Mesenchymal stem cell (in vitro differentiated cells and primary cell): ENCODE measurements at regions not wholly inside any gene's neighbourhood (a gene's known extent, or its start where the extent isn't known, plus 50 kb on each side); places are given as distances from the start of the nearest gene placed in this dataset.

ENCODE experiments used
- DNase-seq: peaks from one replicate; pipeline ENCODE4 v3.0.0-alpha.2; 2013
- H2AFZ ChIP-seq: one replicate; pipeline ENCODE4 v1.6.1; 2013; ENCODE audit warnings: low read depth, mild to moderate bottlenecking, control low read depth, inconsistent platforms, low read length, moderate library complexity
- H2AK5ac ChIP-seq: 2 replicates; pipeline ENCODE4 v1.6.1; 2013; ENCODE audit warnings: low read length, moderate library complexity, mild to moderate bottlenecking, inconsistent platforms; ENCODE audit not compliant: severe bottlenecking
- H2BK120ac ChIP-seq: one replicate; pipeline ENCODE4 v1.6.1; 2013; ENCODE audit warnings: low read depth, mild to moderate bottlenecking, inconsistent platforms, low read length, moderate library complexity
- H2BK12ac ChIP-seq, 2 experiments: one replicate each; pipeline ENCODE4 v1.6.1; 2013; ENCODE audit warnings: inconsistent platforms in 2 of 2, low read length in 2 of 2, mild to moderate bottlenecking in 2 of 2, moderate library complexity in 2 of 2, control low read depth in 1 of 2
- H2BK15ac ChIP-seq: one replicate; pipeline ENCODE4 v1.6.1; 2013; ENCODE audit warnings: mild to moderate bottlenecking, low read depth, inconsistent platforms; ENCODE audit not compliant: poor library complexity, severe bottlenecking
- H2BK5ac ChIP-seq: 2 replicates; pipeline ENCODE4 v1.6.1; 2013; ENCODE audit warnings: low read depth, mild to moderate bottlenecking, low read length, control low read depth, inconsistent platforms; ENCODE audit not compliant: poor library complexity, severe bottlenecking
- H3K14ac ChIP-seq, 2 experiments: one replicate each; pipeline ENCODE4 v1.6.1; 2013; ENCODE audit warnings: inconsistent platforms in 2 of 2, low read length in 2 of 2, control low read depth in 1 of 2, mild to moderate bottlenecking in 1 of 2, moderate library complexity in 1 of 2
- H3K18ac ChIP-seq, 2 experiments: one replicate each; pipeline ENCODE4 v1.6.1; 2013; ENCODE audit warnings: inconsistent platforms in 2 of 2, low read length in 2 of 2, control low read depth in 1 of 2, low read depth in 1 of 2, mild to moderate bottlenecking in 1 of 2
- H3K23ac ChIP-seq, 2 experiments: one replicate each; pipeline ENCODE4 v1.6.1; 2013; ENCODE audit warnings: inconsistent platforms in 2 of 2, low read length in 2 of 2, mild to moderate bottlenecking in 2 of 2, moderate library complexity in 2 of 2, control low read depth in 1 of 2
- H3K27ac ChIP-seq: 2 replicates; pipeline ENCODE4 v1.5.1; 2013; ENCODE audit warnings: mild to moderate bottlenecking, moderate library complexity, low read length, control low read depth, inconsistent platforms; ENCODE audit not compliant: poor library complexity, severe bottlenecking
- H3K27me3 ChIP-seq, 2 experiments: 2 replicates each; pipeline versions ENCODE4 v1.6.1 to v1.7.0; 2013; ENCODE audit warnings: low read length in 2 of 2, mild to moderate bottlenecking in 2 of 2, moderate library complexity in 2 of 2, control low read depth in 1 of 2, inconsistent platforms in 1 of 2; ENCODE audit not compliant: control insufficient read depth in 1 of 2, insufficient read depth in 1 of 2
- H3K36me3 ChIP-seq, 2 experiments: 2 replicates each; pipeline versions ENCODE4 v1.6.1 to v1.7.0; 2013; ENCODE audit warnings: low read length in 2 of 2, control low read depth in 1 of 2, inconsistent platforms in 1 of 2, low read depth in 1 of 2, mild to moderate bottlenecking in 1 of 2; ENCODE audit not compliant: insufficient read depth in 2 of 2, control insufficient read depth in 1 of 2
- H3K4ac ChIP-seq, 2 experiments: one replicate each; pipeline ENCODE4 v1.6.1; 2013; ENCODE audit warnings: inconsistent platforms in 2 of 2, low read length in 2 of 2, mild to moderate bottlenecking in 2 of 2, moderate library complexity in 2 of 2, control low read depth in 1 of 2, low read depth in 1 of 2
- H3K4me1 ChIP-seq: 2 replicates; pipeline ENCODE4 v1.6.1; 2013; ENCODE audit warnings: low read depth, low read length, control low read depth; ENCODE audit not compliant: control insufficient read depth, insufficient read depth
- H3K4me2 ChIP-seq: 2 replicates; pipeline ENCODE4 v1.6.1; 2013; ENCODE audit warnings: low read length, mild to moderate bottlenecking, inconsistent platforms; ENCODE audit not compliant: poor library complexity, severe bottlenecking
- H3K4me3 ChIP-seq, 2 experiments: 2 replicates each; pipeline versions ENCODE4 v1.5.1 to v1.7.0; 2013; ENCODE audit warnings: low read length in 2 of 2, mild to moderate bottlenecking in 2 of 2, control low read depth in 1 of 2, low read depth in 1 of 2; ENCODE audit not compliant: insufficient read depth in 1 of 2
- H3K79me1 ChIP-seq: replicated peaks from 2 replicates; pipeline ENCODE4 v1.6.1; 2013; ENCODE audit warnings: mild to moderate bottlenecking, control low read depth, low read length, inconsistent platforms; ENCODE audit not compliant: poor library complexity, severe bottlenecking
- H3K9ac ChIP-seq: 2 replicates; pipeline ENCODE4 v1.7.0; 2013; ENCODE audit warnings: mild to moderate bottlenecking, low read length, moderate library complexity
- H3K9me3 ChIP-seq: 2 replicates; pipeline ENCODE4 v1.7.0; 2013; ENCODE audit warnings: mild to moderate bottlenecking, low read length; ENCODE audit not compliant: control insufficient read depth
- H4K8ac ChIP-seq: one replicate; pipeline ENCODE4 v1.6.1; 2013; ENCODE audit warnings: inconsistent platforms, mild to moderate bottlenecking, low read length, moderate library complexity
- H4K91ac ChIP-seq: one replicate; pipeline ENCODE4 v1.6.1; 2013; ENCODE audit warnings: mild to moderate bottlenecking, low read length, inconsistent platforms
- WGBS: methylation state at CpG from one replicate; pipeline ENCODE4 v1.1.7; 2013; ENCODE audit warnings: mixed read lengths; 5-methylcytosine and 5-hydroxymethylcytosine counted together

DNA sequence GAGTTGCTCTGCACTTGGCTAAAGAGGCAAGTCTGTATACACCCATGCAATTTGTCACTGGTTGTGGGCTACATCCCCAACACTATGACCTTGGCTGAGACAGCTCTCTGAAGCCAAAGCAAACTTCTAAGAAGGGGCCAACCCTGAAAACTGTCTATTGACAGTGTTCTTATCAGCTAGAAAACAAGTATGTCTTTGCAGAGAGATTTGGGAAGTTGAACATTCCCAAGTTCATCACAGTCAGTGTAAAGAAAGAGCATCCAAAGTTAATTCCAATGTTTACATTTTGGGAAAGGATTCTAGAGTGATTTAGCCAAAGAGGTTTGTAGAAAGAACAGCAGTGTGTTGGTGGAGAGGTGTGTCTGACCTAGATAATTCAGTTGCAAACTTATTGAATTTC lies 711.1 kb upstream of the CHD1 start:
- H2BK5ac ChIP-seq, result no peak overlapping the region
- H3K23ac ChIP-seq, result no peak overlapping the region
- no peaks in the 10 kb centered on the region for H3K4me1 ChIP-seq
- H2BK12ac ChIP-seq, result no peak overlapping the region
- no peak overlapping the region for H3K4me3 ChIP-seq
- H2BK15ac ChIP-seq, result no peak overlapping the region
- no peak overlapping the region for H3K18ac ChIP-seq
- no peak overlapping the region for H2AK5ac ChIP-seq
- H3K9me3 ChIP-seq, result no peaks in the 10 kb centered on the region
- no peaks in the 10 kb centered on the region for H3K36me3 ChIP-seq
- H2BK120ac ChIP-seq, result no peak overlapping the region
- no peak overlapping the region for H4K91ac ChIP-seq
- no peak for DNase-seq
- no peak overlapping the region for H3K27ac ChIP-seq
- H2AFZ ChIP-seq, result no peak overlapping the region
- no peaks in the 10 kb centered on the region for H3K27me3 ChIP-seq
- no peak overlapping the region for H3K4me2 ChIP-seq
- no peak overlapping the region for H3K14ac ChIP-seq
- H3K4ac ChIP-seq, result no peak overlapping the region
- no peaks in the 10 kb centered on the region for H3K79me1 ChIP-seq
- H4K8ac ChIP-seq, result no peak overlapping the region
- H3K9ac ChIP-seq, result no peak overlapping the region

DNA sequence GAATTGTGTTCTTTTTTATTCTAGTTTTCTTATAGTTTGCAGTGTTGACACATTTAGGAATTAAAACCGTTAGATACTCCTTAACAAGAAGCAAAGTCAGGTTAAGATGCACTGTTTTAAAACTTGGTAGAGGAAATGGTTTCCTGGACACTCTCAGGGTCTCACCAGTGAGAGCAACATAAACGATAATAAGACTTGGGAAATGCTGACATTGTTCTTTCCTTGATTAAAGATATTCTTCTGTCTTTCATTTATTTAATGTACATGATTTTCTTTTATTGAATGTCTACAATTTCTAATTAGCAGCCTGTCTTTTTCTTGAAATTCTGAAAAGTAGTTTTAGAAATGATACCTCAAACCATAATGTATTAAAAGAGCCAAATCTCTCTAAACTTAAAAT lies 707.9 kb upstream of the CHD1 start:
- Histone ChIP-seq H2BK12ac (no peak overlapping the region), H3K27me3 (no peaks in the 10 kb centered on the region)
- WGBS, result 88% methylated on average over 1 of the region's 2 CpGs

GRCh38 chr5:99621772-99622681 lies 693.2 kb upstream of the CHD1 start:
- Histone ChIP-seq H3K23ac (no peak overlapping the region), H3K27me3 (no peaks in the 10 kb centered on the region), H3K79me1 (no peaks in the 10 kb centered on the region), H3K4me3 (no peak overlapping the region), H4K8ac (no peak overlapping the region), H3K9me3 (peaks cover 21% of the 10 kb centered on the region), H3K27ac (no peak overlapping the region), H2BK12ac (no peak overlapping the region), H3K4me2 (no peak overlapping the region), H2BK120ac (no peak overlapping the region), H3K9ac (no peak overlapping the region), H4K91ac (no peak overlapping the region), H2AFZ (no peak overlapping the region), H2AK5ac (no peak overlapping the region), H3K36me3 (no peaks in the 10 kb centered on the region), H3K4me1 (no peaks in the 10 kb centered on the region), H3K18ac (no peak overlapping the region), H2BK5ac (no peak overlapping the region), H2BK15ac (no peak overlapping the region), H3K14ac (peak overlapping the region in 1 of 2 experiments; percentile 27), H3K4ac (no peak overlapping the region)
- WGBS, result 86% methylated on average over 11 of the region's 12 CpGs
- no peak for DNase-seq

More for the DNA sequence above, 707.9 kb upstream of the CHD1 start:
- Histone ChIP-seq H2AK5ac (no peak overlapping the region), H2BK120ac (no peak overlapping the region), H3K27ac (no peak overlapping the region), H3K4me2 (no peak overlapping the region), H2BK5ac (no peak overlapping the region), H3K14ac (no peak overlapping the region), H3K18ac (no peak overlapping the region), H2BK15ac (no peak overlapping the region), H3K9ac (no peak overlapping the region), H3K36me3 (no peaks in the 10 kb centered on the region), H3K4me1 (no peaks in the 10 kb centered on the region), H3K4me3 (no peak overlapping the region), H4K8ac (no peak overlapping the region), H3K23ac (no peak overlapping the region), H3K9me3 (peaks cover 7% of the 10 kb centered on the region), H3K79me1 (no peaks in the 10 kb centered on the region), H3K4ac (no peak overlapping the region), H4K91ac (no peak overlapping the region), H2AFZ (no peak overlapping the region)
- DNase-seq, result no peak

DNA sequence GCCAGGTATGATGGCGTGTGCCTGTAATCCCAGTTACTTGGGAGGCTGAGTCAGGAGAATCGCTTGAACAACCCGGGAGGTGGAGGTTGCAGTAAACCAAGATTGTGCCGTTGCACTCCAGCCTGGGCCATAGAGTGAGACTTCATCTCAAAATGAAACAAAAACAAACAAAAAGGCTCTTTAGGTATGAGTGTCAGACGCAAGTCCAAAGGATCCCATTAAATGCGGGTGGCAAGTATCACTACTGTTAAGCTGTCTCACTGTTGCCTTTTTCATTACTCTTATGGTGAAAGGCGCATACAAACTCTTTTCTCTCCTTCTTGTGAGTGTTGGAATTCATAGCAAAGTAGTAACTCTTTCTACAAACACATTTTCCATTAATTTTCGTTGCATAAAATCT lies 688.5 kb upstream of the CHD1 start:
- Histone ChIP-seq H3K27me3 (no peaks in the 10 kb centered on the region), H3K18ac (no peak overlapping the region), H3K27ac (no peak overlapping the region), H3K79me1 (no peaks in the 10 kb centered on the region), H3K4me2 (no peak overlapping the region), H2AK5ac (no peak overlapping the region), H2BK12ac (no peak overlapping the region), H3K36me3 (no peaks in the 10 kb centered on the region), H3K9ac (no peak overlapping the region), H3K4ac (no peak overlapping the region), H4K91ac (no peak overlapping the region), H3K4me3 (no peak overlapping the region), H2BK120ac (no peak overlapping the region), H3K14ac (no peak overlapping the region), H3K23ac (no peak overlapping the region), H3K4me1 (no peaks in the 10 kb centered on the region), H2BK5ac (no peak overlapping the region), H2AFZ (no peak overlapping the region), H4K8ac (no peak overlapping the region), H3K9me3 (no peaks in the 10 kb centered on the region), H2BK15ac (no peak overlapping the region)
- DNase-seq, result no peak
- WGBS, result 88% methylated on average over 7 of the region's 8 CpGs
